ENCODE measurements at regions not wholly inside any gene's neighbourhood (a gene's known extent, or its start where the extent isn't known, plus 50 kb on each side); places are given as distances from the start of the nearest gene placed in this dataset.
A peak's percentile ranks its signal among the peaks of the same experiment; 100 is the strongest.

GRCh38 chr18:66342577-66342976 is 261.3 kb downstream of the CDH19 start:
- TF ChIP-seq CTCF (IDR thresholded peaks at IDR 0.05; ENCODE audit: low read depth, low read length) (peak; percentile 32), EZH2phosphoT487 (IDR thresholded peaks at IDR 0.05; ENCODE audit: low read depth) (no peak)

All from OCI-LY3 (cell line).